ENCODE measurements at regions not wholly inside any gene's neighbourhood (a gene's known extent, or its start where the extent isn't known, plus 50 kb on each side); places are given as distances from the start of the nearest gene placed in this dataset.

DNA sequence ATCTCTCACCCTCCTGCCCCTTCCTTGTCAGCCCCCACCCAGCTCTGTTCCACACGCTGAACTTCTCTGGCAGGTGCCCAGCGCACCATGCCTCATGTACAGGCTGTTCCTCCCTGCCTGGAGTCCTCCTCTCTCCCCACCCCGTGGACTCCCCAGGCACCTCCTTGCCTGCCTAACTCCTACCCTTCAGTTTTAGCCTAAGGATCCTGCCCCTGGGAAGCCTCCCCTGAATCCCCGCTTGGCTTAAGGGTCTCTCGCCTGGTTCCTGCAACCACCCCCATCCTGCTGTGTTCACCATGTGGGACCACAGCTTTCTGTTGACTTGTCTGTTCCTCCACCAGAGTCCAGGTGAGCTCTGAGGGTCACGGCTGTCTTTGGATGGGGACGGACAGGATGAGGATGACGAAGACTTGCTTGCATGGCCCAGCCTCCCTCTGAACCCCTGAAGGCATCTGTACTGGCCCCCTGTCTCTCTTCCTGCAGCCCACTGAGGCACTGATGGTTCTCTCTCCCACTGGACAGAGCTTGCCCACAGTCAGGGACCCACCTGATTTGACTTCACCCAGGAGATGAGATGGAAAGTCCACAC, 153.2 kb upstream of the C1orf174 start:
- TF ChIP-seq CTCF (IDR thresholded peaks at IDR 0.05; ENCODE audit: low read depth, low read length, poor library complexity, severe bottlenecking) (no peak), EZH2phosphoT487 (IDR thresholded peaks at IDR 0.05; ENCODE audit: borderline replicate concordance, low read length) (no peak)

All from DOHH2 (cell line).